ENCODE measurements at regions not wholly inside any gene's neighbourhood (a gene's known extent, or its start where the extent isn't known, plus 50 kb on each side); places are given as distances from the start of the nearest gene placed in this dataset.

GRCh38 chr14:66237741-66238140, 248.4 kb upstream of the CCDC196 start:
- no peak for ATAC-seq
- TF ChIP-seq ZNF8 (CRISPR knock-in tag; IDR thresholded peaks at IDR 0.05) (no peak), TCF4 (CRISPR knock-in tag; IDR thresholded peaks at IDR 0.05; ENCODE audit: borderline replicate concordance) (no peak), SNAI2 (CRISPR knock-in tag; IDR thresholded peaks at IDR 0.05) (no peak), PPARA (CRISPR knock-in tag; IDR thresholded peaks at IDR 0.05; ENCODE audit: borderline replicate concordance) (no peak), CSDC2 (CRISPR knock-in tag; IDR thresholded peaks at IDR 0.05) (no peak), GLIS3 (CRISPR knock-in tag; IDR thresholded peaks at IDR 0.05) (no peak), ARNTL (CRISPR knock-in tag; IDR thresholded peaks at IDR 0.05; ENCODE audit: borderline replicate concordance, low read depth) (no peak), TOX (CRISPR knock-in tag; IDR thresholded peaks at IDR 0.05; ENCODE audit: borderline replicate concordance) (no peak), ESRRG (CRISPR knock-in tag; IDR thresholded peaks at IDR 0.05) (no peak), POU6F1 (CRISPR knock-in tag; IDR thresholded peaks at IDR 0.05; ENCODE audit: borderline replicate concordance, low read depth) (no peak), BACH2 (CRISPR knock-in tag; IDR thresholded peaks at IDR 0.05; ENCODE audit: borderline replicate concordance) (no peak), ISL1 (CRISPR knock-in tag; IDR thresholded peaks at IDR 0.05) (no peak)
- TF ChIP-seq, protein P1, sequence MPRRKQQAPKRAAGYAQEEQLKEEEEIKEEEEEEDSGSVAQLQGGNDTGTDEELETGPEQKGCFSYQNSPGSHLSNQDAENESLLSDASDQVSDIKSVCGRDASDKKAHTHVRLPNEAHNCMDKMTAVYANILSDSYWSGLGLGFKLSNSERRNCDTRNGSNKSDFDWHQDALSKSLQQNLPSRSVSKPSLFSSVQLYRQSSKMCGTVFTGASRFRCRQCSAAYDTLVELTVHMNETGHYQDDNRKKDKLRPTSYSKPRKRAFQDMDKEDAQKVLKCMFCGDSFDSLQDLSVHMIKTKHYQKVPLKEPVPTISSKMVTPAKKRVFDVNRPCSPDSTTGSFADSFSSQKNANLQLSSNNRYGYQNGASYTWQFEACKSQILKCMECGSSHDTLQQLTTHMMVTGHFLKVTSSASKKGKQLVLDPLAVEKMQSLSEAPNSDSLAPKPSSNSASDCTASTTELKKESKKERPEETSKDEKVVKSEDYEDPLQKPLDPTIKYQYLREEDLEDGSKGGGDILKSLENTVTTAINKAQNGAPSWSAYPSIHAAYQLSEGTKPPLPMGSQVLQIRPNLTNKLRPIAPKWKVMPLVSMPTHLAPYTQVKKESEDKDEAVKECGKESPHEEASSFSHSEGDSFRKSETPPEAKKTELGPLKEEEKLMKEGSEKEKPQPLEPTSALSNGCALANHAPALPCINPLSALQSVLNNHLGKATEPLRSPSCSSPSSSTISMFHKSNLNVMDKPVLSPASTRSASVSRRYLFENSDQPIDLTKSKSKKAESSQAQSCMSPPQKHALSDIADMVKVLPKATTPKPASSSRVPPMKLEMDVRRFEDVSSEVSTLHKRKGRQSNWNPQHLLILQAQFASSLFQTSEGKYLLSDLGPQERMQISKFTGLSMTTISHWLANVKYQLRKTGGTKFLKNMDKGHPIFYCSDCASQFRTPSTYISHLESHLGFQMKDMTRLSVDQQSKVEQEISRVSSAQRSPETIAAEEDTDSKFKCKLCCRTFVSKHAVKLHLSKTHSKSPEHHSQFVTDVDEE (CRISPR knock-in tag; IDR thresholded peaks at IDR 0.05): no peak
- TF ChIP-seq, protein P2, sequence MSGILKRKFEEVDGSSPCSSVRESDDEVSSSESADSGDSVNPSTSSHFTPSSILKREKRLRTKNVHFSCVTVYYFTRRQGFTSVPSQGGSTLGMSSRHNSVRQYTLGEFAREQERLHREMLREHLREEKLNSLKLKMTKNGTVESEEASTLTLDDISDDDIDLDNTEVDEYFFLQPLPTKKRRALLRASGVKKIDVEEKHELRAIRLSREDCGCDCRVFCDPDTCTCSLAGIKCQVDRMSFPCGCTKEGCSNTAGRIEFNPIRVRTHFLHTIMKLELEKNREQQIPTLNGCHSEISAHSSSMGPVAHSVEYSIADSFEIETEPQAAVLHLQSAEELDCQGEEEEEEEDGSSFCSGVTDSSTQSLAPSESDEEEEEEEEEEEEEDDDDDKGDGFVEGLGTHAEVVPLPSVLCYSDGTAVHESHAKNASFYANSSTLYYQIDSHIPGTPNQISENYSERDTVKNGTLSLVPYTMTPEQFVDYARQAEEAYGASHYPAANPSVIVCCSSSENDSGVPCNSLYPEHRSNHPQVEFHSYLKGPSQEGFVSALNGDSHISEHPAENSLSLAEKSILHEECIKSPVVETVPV (CRISPR knock-in tag; IDR thresholded peaks at IDR 0.05): no peak
- TF ChIP-seq, protein P3, sequence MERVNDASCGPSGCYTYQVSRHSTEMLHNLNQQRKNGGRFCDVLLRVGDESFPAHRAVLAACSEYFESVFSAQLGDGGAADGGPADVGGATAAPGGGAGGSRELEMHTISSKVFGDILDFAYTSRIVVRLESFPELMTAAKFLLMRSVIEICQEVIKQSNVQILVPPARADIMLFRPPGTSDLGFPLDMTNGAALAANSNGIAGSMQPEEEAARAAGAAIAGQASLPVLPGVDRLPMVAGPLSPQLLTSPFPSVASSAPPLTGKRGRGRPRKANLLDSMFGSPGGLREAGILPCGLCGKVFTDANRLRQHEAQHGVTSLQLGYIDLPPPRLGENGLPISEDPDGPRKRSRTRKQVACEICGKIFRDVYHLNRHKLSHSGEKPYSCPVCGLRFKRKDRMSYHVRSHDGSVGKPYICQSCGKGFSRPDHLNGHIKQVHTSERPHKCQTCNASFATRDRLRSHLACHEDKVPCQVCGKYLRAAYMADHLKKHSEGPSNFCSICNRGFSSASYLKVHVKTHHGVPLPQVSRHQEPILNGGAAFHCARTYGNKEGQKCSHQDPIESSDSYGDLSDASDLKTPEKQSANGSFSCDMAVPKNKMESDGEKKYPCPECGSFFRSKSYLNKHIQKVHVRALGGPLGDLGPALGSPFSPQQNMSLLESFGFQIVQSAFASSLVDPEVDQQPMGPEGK (CRISPR knock-in tag; IDR thresholded peaks at IDR 0.05; ENCODE audit: borderline replicate concordance): no peak

DNA sequence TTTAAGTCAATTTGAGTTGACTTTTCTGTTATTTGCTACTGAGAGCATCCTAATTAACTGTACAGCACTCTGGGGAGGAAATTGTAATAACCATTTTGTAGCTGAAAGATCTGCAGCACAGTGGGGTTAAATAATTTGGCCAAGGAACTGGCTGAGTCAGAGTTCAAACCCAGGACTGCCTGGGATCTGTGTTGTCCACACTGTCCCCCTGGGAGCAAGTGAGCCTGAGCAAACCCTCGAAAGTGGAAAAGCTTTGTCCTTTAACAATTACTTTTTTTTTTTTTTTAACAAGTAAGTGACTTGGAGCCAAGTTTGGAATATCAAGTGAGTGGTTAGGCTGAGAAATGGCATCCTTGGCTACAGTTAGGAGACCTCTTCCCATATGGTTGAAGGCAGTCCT, 247.2 kb upstream of the CCDC196 start:
- TF ChIP-seq PPARA (CRISPR knock-in tag; IDR thresholded peaks at IDR 0.05; ENCODE audit: borderline replicate concordance) (no peak), ISL1 (CRISPR knock-in tag; IDR thresholded peaks at IDR 0.05) (no peak), SNAI2 (CRISPR knock-in tag; IDR thresholded peaks at IDR 0.05) (no peak), OSR1 (CRISPR knock-in tag; IDR thresholded peaks at IDR 0.05) (no peak), ZFP3 (CRISPR knock-in tag; IDR thresholded peaks at IDR 0.05) (no peak), CSDC2 (CRISPR knock-in tag; IDR thresholded peaks at IDR 0.05) (no peak), GLIS3 (CRISPR knock-in tag; IDR thresholded peaks at IDR 0.05) (no peak)
- TF ChIP-seq, protein P3 (CRISPR knock-in tag; IDR thresholded peaks at IDR 0.05; ENCODE audit: borderline replicate concordance): no peak
- TF ChIP-seq, protein P4, sequence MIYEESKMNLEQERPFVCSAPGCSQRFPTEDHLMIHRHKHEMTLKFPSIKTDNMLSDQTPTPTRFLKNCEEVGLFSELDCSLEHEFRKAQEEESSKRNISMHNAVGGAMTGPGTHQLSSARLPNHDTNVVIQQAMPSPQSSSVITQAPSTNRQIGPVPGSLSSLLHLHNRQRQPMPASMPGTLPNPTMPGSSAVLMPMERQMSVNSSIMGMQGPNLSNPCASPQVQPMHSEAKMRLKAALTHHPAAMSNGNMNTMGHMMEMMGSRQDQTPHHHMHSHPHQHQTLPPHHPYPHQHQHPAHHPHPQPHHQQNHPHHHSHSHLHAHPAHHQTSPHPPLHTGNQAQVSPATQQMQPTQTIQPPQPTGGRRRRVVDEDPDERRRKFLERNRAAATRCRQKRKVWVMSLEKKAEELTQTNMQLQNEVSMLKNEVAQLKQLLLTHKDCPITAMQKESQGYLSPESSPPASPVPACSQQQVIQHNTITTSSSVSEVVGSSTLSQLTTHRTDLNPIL (CRISPR knock-in tag; IDR thresholded peaks at IDR 0.05; ENCODE audit: low read depth): no peak

DNA sequence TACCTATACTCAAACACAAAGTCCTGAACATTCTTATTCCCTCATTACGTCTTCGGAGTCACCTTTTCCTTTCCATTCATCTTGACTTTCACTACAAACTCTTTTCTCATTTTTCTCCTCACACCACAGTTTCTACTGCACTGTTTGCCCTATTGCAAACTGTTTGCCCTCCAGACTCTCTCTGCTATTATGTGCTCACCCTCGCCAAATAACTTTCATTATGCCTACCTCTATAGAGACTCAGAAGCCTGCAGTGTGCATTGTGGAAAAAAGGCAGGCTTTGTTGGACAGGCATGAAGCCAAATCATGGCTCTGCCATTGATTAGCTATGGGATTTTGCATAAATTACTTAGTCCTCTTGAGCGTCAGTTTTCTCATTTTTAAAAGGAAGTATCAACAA, 246.6 kb upstream of the CCDC196 start:
- TF ChIP-seq OSR1 (CRISPR knock-in tag; IDR thresholded peaks at IDR 0.05) (no peak), TOX (CRISPR knock-in tag; IDR thresholded peaks at IDR 0.05; ENCODE audit: borderline replicate concordance) (no peak), ZFP3 (CRISPR knock-in tag; IDR thresholded peaks at IDR 0.05) (no peak), SNAI2 (CRISPR knock-in tag; IDR thresholded peaks at IDR 0.05) (no peak), BACH2 (CRISPR knock-in tag; IDR thresholded peaks at IDR 0.05; ENCODE audit: borderline replicate concordance) (no peak), ESRRG (CRISPR knock-in tag; IDR thresholded peaks at IDR 0.05) (no peak)
- TF ChIP-seq, protein P4 (CRISPR knock-in tag; IDR thresholded peaks at IDR 0.05; ENCODE audit: low read depth): no peak
- TF ChIP-seq, protein P3 (CRISPR knock-in tag; IDR thresholded peaks at IDR 0.05; ENCODE audit: borderline replicate concordance): no peak
- ATAC-seq: no peak

More for the DNA sequence above, 247.2 kb upstream of the CCDC196 start:
- no peak for ATAC-seq

Measured in SK-N-SH treated with all-trans-retinoic acid at 6 μM for 48 hours (cell line).